ENCODE measurements at regions not wholly inside any gene's neighbourhood (a gene's known extent, or its start where the extent isn't known, plus 50 kb on each side); places are given as distances from the start of the nearest gene placed in this dataset.

DNA sequence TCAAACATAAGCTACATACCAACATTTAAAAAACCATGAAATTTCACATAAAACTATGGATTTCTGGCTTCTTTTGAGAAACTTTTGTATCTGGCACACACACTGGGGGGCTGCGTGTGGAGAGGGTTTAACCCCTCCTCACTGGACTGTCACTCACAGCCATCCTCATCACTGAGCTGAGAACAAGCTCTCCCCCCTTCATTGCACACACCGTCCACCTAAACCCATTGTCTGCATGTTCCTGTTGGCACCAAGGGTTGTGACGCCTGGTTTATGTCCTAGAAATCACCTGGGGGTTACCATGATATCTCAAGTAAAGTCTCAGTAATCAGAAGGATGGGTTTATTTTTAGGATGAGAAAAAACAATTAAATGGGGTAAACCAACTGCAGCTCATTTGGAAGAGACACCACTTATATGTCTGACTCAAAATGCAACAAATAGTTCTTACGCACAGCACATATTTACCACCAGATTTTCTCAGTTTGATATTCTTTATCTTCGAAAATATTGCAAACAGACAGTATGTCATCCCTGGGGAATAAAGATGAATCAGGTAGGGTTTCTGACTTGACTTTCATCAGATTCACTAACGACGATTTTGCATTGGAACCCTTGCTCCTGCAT, 218.5 kb upstream of the KLF6 start:
- no peak overlapping the region for H3K27ac ChIP-seq (ENCODE audit: low read length)
- no peaks in the 10 kb centered on the region for H3K4me1 ChIP-seq (ENCODE audit: insufficient read depth, low read length)
- H4K20me1 ChIP-seq (ENCODE audit: insufficient read depth, low read length): no peaks in the 10 kb centered on the region
- peaks cover 2% of the 10 kb centered on the region for H3K9me3 ChIP-seq (ENCODE audit: insufficient read depth, low read length, severe bottlenecking)
- no peak overlapping the region for H3K4me3 ChIP-seq (ENCODE audit: low read depth in 1 of 2, low read length in 2 of 2)
- H3K4me2 ChIP-seq (ENCODE audit: insufficient read depth, low read length): no peak overlapping the region
- no peak overlapping the region for H3K9ac ChIP-seq (ENCODE audit: low read depth, low read length)
- no peaks in the 10 kb centered on the region for H3K27me3 ChIP-seq (ENCODE audit: insufficient read depth, low read length, poor library complexity)
- H3K79me2 ChIP-seq (ENCODE audit: insufficient read depth, low read length): no peaks in the 10 kb centered on the region
- no peaks in the 10 kb centered on the region for H3K36me3 ChIP-seq (ENCODE audit: insufficient read depth, low read length)
- H2AFZ ChIP-seq (ENCODE audit: low read depth, low read length): no peak overlapping the region
- no peak for ATAC-seq (ENCODE audit: insufficient read depth, low read depth)
- TF ChIP-seq, protein P1, sequence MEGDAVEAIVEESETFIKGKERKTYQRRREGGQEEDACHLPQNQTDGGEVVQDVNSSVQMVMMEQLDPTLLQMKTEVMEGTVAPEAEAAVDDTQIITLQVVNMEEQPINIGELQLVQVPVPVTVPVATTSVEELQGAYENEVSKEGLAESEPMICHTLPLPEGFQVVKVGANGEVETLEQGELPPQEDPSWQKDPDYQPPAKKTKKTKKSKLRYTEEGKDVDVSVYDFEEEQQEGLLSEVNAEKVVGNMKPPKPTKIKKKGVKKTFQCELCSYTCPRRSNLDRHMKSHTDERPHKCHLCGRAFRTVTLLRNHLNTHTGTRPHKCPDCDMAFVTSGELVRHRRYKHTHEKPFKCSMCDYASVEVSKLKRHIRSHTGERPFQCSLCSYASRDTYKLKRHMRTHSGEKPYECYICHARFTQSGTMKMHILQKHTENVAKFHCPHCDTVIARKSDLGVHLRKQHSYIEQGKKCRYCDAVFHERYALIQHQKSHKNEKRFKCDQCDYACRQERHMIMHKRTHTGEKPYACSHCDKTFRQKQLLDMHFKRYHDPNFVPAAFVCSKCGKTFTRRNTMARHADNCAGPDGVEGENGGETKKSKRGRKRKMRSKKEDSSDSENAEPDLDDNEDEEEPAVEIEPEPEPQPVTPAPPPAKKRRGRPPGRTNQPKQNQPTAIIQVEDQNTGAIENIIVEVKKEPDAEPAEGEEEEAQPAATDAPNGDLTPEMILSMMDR (IDR thresholded peaks at IDR 0.05; ENCODE audit: borderline replicate concordance, extremely low read depth, low read length, poor library complexity, severe bottlenecking): no peak
- TF ChIP-seq EZH2 (IDR thresholded peaks at IDR 0.05; ENCODE audit: borderline replicate concordance, low read depth, low read length, severe bottlenecking): no peak
- no peak for DNase-seq

DNA sequence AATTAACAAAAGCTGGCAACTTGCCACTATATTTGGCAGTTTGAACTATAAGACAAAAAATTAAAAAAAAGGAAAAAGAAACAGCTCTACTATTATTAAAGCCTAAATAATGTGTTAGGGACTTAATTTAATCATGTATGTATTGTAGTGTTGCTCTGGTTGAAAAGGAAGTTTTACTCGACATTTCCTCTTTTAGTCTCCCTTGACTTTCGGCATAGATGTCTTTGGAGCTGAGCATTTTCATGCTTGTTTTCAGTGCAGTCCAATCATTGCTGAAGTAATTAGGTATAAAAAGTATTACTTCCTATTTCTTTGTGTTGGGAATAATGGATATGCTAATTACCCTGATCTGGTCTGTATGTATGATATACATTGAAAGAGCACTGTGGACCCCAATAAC, 216.8 kb upstream of the KLF6 start:
- Histone ChIP-seq H3K79me2 (ENCODE audit: insufficient read depth, low read length) (no peaks in the 10 kb centered on the region), H3K4me1 (ENCODE audit: insufficient read depth, low read length) (no peaks in the 10 kb centered on the region), H3K27me3 (ENCODE audit: insufficient read depth, low read length, poor library complexity) (no peaks in the 10 kb centered on the region), H3K4me3 (ENCODE audit: low read depth in 1 of 2, low read length in 2 of 2) (no peak overlapping the region), H2AFZ (ENCODE audit: low read depth, low read length) (no peak overlapping the region), H3K9ac (ENCODE audit: low read depth, low read length) (no peak overlapping the region), H3K36me3 (ENCODE audit: insufficient read depth, low read length) (no peaks in the 10 kb centered on the region), H3K4me2 (ENCODE audit: insufficient read depth, low read length) (no peak overlapping the region), H3K27ac (ENCODE audit: low read length) (no peak overlapping the region), H3K9me3 (ENCODE audit: insufficient read depth, low read length, severe bottlenecking) (peaks cover 2% of the 10 kb centered on the region), H4K20me1 (ENCODE audit: insufficient read depth, low read length) (no peaks in the 10 kb centered on the region)
- no peak for DNase-seq
- TF ChIP-seq, protein P1 (IDR thresholded peaks at IDR 0.05; ENCODE audit: borderline replicate concordance, extremely low read depth, low read length, poor library complexity, severe bottlenecking): no peak
- TF ChIP-seq EZH2 (IDR thresholded peaks at IDR 0.05; ENCODE audit: borderline replicate concordance, low read depth, low read length, severe bottlenecking): no peak
- ATAC-seq (ENCODE audit: insufficient read depth, low read depth): no peak

DNA sequence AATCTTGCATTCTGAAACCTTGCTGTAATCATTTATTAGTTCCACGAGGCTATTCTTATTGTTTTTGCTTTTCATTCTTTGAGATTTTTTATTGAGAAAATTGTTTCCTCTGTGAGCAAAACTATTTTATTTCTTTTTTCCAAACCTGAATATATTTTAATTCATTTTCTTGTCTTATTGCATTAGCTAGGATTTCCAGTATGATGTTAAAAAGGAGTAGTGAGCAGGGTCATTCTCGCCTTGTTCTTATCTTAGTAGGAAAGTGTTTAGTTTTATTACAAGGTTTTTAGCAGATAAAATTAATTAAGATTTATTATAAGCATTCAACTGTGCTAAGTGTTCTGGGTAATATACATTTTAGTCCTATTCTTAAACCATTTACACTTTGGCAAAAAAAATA, 214.6 kb upstream of the KLF6 start:
- H4K20me1 ChIP-seq (ENCODE audit: insufficient read depth, low read length): no peaks in the 10 kb centered on the region
- no peak overlapping the region for H2AFZ ChIP-seq (ENCODE audit: low read depth, low read length)
- H3K27me3 ChIP-seq (ENCODE audit: insufficient read depth, low read length, poor library complexity): no peaks in the 10 kb centered on the region
- H3K36me3 ChIP-seq (ENCODE audit: insufficient read depth, low read length): no peaks in the 10 kb centered on the region
- no peaks in the 10 kb centered on the region for H3K4me1 ChIP-seq (ENCODE audit: insufficient read depth, low read length)
- no peak overlapping the region for H3K4me3 ChIP-seq (ENCODE audit: low read depth in 1 of 2, low read length in 2 of 2)
- no peak overlapping the region for H3K27ac ChIP-seq (ENCODE audit: low read length)
- ATAC-seq (ENCODE audit: insufficient read depth, low read depth) (no peak), DNase-seq (no peak)
- H3K9ac ChIP-seq (ENCODE audit: low read depth, low read length): no peak overlapping the region
- H3K4me2 ChIP-seq (ENCODE audit: insufficient read depth, low read length): no peak overlapping the region
- no peak for TF ChIP-seq EZH2 (IDR thresholded peaks at IDR 0.05; ENCODE audit: borderline replicate concordance, low read depth, low read length, severe bottlenecking)
- TF ChIP-seq, protein P1 (IDR thresholded peaks at IDR 0.05; ENCODE audit: borderline replicate concordance, extremely low read depth, low read length, poor library complexity, severe bottlenecking): no peak
- H3K9me3 ChIP-seq (ENCODE audit: insufficient read depth, low read length, severe bottlenecking): peaks cover 2% of the 10 kb centered on the region
- H3K79me2 ChIP-seq (ENCODE audit: insufficient read depth, low read length): no peaks in the 10 kb centered on the region

Measured in DND-41 (cell line).